Fibroblast of upper back skin (primary cell): ENCODE measurements at regions not wholly inside any gene's neighbourhood (a gene's known extent, or its start where the extent isn't known, plus 50 kb on each side); places are given as distances from the start of the nearest gene placed in this dataset.
A peak's percentile ranks its signal among the peaks of the same experiment; 100 is the strongest.
"Not testable (repeated sequence)": the region's sequence is repeated elsewhere in the genome, so short reads cannot be mapped to it uniquely, and the experiment has no call there.

Source experiments
- DNase-seq: peaks from one replicate; pipeline ENCODE4 v3.0.0-alpha.2; 2013

DNA sequence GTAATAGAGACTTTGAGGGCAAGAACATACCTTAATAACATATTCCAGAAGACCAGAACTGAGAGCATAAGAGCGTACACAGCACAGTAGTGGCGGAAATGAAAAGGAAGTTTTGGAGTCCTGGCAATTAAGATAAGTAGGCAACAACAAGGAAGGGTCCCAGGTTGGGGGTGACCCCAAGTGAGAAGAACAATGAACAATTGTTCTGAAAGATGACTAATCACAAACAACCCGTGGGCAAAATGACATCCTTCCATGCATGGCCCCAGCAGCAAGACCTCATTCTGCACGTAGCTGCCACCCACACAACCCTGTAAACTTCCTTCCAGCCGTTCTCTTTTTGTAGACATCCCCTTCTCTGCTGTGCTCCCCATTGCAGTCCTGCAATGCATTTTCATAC, 384.4 kb upstream of the PABPC4L start:
- DNase-seq, result no peak

DNA sequence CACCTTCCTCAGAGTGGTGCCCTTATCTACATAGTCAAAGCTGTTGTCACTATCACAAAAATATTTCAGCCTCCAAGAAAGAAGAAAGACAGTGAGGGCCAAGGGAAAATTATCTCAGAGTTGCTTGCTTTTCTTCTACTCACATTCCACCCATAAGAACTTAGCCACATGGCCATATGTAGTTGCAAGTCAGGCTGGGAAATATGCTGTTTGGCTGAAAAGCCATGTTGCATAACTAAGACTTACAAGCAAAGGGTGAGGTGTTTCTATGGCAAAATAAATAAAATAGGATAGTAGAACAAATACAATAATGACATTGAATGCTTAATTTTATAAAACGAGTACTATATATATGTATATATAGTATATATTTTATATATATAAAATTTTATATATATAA, 365.9 kb upstream of the PABPC4L start:
- DNase-seq, result no peak

DNA sequence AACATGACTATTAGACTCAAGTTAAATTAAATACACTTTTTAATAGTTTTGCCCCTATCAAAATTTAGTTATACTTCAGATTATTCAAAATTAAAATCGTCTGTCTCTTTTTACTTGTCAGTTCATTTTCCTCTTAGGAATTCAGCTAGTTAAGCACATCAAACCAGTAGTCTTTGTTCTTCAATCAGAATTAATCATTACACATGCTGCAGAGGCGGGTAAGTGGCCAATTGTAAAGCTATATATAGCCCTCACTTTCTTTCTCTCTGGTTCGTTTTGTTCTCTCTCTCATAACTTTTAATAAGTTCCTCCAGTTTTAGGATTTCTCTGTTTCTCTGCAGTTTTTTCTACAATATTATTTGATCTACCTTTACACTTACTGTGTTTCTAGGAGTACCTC, 359.1 kb upstream of the PABPC4L start:
- no peak for DNase-seq

DNA sequence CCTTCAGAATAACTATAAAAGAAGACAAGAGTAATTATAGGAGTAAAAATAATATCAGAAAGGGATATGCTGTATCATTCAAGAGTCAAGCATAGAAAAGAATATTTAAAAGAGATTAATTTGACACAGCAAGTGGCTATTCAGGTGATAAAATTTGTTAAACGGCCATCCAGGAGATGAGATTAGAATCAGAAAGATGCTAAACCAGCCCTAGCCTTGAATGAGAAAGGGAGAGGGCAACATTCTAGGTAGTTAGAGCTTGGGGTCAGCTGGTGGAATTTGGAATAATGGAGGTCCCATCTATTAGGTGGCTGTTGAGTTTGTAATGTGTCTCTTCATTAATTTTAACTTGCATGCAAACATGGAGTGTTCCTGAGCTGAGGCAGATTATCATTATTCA, 350.5 kb upstream of the PABPC4L start:
- no peak for DNase-seq

DNA sequence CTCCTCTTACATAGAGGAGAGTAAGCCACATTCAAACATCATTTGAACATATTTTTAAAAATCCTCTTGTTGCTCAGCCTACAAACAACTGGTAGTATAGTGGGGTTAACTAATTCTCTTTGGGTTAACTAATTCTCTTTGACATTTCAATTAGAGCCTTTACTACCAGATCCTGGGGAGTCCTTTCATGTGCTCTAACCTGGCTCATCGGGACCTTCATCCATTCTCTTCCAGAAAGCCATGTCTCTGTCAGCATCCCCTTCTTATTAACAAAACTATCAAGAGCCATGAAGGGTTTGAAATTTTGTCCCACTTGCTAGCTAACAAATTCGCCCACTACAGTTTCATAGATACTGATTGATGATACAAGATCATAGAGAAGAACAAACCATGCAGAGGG, 349.8 kb upstream of the PABPC4L start:
- DNase-seq, result no peak

DNA sequence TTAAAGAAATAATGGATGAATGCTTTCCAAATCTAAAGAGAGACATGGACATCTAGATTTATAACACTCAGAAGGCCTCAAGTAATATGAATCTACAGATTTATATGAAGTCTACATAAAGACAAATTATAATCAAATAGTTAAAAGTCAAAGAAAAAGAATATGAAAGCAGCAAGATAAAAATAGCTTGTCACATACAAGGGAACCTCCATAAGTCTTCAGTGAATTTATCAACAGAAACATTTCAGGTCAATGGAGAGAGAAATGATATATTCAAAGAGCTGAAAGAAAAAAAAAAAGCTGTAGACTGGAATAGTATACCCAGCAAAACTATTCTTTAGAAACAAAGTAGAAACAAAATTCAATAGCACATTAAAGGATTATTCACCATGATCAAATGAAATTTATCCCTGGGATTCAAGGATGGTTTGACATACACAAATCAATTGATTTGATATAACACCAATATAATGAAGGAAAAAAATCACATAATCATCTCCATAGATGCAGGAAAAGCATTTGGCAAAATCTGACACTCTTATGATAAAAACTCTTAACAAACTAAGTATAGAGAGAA, 346.6 kb upstream of the PABPC4L start:
- DNase-seq, result no peak

DNA sequence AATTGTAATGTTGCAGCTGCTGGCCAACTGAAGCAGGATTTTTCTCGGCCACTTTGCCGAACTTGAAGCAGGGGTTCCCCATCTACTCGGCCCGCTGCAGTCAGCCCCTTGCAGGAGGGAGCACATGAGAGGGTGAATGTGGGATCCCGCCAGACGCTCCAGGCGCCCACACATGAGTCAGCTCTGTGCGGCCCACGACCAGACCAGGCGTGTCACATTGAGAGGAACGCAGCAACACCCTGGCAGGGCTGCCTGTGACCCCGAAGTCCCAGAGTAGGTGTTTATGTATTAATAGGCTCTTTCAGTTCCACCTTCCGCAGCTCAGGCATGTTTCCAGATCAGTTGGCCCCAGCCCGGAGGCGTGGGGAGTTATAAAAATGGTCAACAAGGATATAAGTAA, 344.7 kb upstream of the PABPC4L start:
- no peak for DNase-seq

DNA sequence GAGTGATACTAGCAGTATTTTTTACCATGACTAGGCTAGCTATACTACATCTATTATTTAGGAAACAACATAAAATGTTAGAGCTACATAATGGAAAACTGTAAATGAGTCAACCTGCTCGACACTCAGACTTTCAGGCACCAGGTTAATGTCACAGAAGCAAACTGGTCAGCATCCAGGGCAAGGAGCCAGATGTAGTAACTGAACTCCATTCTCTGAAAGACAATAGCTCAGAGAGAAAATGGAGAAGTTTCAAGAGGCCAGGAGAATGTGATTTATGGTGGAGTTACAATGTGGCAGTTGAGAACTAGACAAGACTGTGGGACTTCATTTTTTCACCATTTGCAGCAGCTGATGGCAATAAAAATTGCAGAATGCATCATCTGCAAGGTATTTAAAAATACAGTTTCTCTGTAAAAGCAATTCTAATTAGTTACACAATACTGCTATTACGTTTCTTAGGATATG, 342.7 kb upstream of the PABPC4L start:
- peak; percentile 90 for DNase-seq

DNA sequence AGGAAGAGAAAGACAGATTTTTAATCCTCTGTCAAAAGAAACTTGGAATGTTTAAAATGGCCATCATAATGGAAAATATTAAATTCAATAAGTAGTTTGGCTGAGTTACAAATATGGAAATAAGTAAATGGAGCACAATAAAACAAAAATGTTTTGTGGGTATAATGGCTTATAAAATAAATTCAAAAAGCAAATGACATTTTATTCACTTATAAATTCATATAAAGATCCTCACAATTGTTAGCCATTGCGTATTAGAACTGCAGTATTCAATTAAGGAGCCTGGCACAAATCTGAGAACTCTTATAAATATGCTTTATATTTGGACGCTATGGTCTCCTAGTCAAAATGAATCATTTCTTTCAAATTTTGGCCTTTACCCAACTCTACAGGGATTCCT, 339.0 kb upstream of the PABPC4L start:
- DNase-seq, result peak; percentile 55

DNA sequence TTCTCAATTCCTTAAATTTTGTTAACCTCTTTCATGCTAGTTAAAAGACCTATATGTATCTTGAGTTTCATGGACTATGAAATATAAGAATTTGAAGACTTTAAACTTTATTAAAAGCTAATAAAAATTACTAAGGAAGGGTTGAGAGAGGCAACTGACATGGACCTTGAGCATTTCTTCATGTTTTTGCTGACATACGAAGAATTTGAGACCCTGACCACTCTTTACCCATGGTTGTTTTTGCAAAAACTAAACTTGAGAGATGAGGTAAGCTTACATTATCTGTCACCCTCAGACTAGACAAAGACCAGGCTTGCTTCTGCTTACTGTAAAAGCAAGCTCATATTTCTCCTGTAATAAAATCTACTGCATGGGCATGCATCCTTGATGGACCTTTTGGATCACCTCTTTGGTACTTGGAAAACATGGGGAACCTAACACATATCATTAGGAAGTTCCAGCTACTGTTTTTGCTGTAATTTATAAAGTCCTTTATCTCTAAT, 338.2 kb upstream of the PABPC4L start:
- DNase-seq, result no peak

DNA sequence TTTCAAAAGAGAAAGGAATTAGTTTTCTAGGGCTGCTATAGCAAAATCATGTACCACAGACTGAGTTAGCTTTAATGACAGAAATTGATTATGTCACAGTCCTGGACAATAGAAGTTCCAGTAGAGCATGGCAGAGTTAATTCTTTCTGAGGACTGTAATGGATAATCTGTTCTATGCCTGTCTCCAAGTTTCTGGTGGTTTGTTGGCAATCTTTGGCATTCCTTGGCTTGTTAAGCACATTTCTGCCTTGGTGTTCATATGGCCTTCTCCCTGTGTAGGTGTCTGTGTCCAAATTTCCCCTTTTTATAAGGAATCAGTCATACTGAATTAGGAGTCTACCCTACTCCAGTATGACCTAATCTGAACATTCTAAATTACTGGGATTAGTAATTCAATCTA, 336.1 kb upstream of the PABPC4L start:
- DNase-seq, result no peak

DNA sequence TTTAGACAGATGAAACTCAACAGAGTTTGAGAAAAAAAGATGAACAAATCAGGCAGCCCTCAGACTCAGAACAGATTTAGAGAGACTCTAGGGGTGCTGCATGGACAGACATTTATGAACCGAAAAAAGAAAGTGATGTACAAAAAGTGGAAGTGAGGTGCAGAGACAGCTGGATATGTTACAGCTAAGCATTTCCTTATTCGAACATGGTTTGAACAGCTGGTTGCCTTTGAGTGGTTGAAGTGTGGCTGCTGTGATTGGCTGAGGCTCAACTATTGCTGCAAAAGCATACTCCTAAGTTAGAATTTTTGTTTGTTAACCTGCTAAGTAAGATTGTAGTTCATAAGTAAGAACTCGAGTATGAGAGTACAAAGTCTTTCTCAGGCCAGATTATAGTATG, 331.5 kb upstream of the PABPC4L start:
- DNase-seq, result no peak

DNA sequence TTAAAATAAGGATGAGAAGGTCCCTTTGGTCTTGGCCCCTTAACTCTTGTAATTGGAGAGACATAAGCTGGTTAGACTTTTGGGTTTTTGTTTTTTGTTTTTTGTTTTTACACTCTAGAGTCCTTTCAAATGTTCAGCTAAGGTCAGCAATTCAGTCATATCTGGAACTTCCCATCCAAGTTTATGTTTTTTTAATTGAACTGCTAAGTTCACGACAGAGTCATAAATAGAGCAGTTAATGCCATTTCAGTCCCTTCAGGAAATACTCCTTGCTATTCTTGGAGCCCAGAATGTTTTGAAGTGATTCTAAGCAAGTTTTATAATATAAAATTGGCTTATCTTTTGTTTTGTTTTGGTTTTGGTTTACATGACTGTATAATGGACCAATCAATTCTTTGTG, 329.4 kb upstream of the PABPC4L start:
- no peak for DNase-seq

DNA sequence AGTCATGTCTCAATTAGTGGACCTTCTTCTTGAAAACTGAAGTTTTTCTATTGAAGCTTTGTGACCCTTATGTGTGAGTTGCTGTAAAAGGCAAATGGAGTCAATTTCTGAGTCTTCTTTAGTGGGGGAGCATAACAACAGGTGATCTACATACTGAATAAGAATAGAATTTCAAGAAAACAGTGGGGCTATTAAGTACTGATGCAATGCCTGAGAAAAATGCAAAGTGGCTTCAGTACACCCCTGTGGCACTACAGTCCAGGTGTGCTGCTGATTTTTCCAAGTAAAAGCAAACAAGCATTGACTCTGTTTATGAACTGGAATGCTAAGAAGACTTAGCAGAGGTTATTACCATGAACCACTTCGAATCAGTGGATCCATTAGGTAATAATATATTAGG, 328.0 kb upstream of the PABPC4L start:
- no peak for DNase-seq

DNA sequence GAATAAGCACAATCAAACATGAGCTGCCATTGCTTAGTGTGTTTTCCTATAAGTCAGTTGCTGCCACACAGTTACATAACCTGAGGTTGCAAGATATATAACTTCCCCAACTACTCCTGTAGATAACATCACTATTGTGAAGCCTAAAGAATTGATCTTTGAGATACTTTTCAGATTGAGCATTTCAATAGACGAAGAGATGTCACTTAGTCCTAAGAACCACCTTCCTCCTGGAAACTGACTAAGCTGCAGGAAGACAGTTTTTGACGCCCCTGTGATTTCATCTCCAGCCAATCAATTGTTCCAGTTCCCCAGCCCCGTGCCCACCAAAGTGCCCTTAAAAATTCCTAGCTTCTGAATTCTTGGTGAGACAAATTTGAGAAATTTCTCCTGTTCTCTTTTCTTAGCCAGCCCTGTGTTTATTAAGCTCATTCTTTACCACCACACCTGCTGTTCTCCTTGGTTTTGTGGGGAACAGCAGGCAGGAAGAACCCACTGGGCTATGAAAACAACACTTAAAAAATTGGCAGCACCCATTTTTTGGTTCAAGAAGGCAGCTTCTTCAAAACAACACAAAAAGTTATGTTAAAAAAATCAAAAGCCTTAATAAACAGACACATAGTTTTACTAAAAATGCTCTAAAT, 317.1 kb upstream of the PABPC4L start:
- DNase-seq, result no peak

DNA sequence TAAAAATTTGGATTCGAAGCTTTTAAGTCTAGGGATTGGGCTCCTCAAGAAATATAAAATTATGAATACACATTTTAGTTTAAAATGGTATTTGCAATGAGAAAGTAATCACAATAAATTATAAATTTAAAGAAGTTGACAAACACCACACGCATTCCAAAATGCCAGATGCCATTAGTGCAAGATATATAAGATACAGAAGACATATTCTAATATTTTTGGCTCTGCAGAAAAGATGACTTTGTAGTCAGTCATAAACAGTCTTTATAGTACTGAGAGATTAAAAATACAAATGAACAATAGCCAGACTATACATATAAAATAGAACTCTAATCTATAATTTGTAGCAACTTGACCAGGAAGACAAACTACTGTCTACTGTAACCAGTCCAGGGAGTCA, 309.0 kb upstream of the PABPC4L start:
- no peak for DNase-seq

DNA sequence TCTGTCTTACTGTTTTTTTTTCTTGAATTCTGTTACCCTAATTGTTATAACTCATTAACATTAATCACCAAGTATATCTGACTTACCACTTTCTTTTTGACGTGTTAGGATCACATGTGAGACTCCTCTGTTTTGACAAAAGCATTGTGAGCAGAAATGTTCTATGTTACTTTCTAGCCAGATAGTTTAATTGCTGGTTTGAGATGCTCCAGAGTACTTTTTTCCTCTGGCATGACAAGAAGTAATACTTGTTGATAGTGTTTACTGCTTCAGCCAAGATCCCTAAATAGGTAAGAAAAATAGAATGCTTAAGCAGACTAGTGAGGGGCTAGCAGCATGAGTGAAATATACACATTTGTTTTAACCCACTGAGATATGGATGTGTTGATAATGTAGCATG, 303.9 kb upstream of the PABPC4L start:
- DNase-seq, result no peak

DNA sequence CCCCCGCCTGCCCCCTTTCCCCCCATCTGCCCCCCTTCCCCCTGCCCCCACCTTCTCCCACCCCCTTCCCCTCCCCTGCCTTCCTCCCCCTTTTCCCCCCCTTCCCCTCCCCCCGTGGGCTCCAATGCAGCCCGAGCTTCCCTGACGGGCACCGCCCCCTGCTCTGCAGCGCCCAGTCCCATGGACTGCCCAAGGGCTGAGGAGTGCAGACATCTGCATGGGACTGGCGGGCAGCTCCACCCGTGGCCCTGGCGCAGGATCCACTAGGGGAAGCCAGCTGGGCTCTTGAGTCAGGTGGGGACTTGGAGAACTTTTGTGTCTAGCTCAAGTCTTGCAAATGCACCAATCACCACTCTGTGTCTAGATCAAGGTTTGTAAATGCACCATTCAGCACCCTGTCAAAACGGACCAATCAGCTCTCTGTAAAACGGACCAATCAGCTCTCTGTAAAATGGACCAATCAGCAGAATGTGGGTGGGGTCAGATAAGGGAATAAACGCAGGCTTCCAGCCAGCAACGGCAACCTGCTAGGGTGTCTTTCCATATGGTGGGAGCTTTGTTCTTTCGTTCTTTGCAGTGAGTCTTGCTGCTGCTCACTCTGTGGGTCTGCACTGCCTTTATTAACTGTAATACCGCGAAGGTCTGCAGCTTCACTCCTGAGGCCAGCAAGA, 300.5 kb upstream of the PABPC4L start:
- no peak for DNase-seq

DNA sequence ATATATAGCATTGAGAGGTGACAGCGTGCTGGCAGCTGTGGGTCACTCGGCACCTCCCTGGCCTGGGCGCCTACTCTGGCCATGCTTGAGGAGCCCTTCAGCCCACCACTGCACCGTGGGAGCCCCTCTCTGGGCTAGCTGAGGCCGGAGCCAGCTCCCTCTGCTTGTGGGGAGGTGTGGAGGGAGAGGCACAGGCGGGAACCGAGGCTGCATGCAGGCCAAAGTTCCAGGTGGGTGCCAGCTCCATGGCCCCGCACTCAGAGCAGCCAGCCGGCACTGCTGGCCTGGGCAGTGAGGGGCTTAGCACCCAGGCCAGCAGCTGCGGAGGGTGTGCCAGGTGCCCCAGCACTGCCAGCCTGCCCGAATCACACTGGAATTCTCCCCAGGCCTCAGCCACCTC, 299.9 kb upstream of the PABPC4L start:
- DNase-seq, result not testable (repeated sequence)

DNA sequence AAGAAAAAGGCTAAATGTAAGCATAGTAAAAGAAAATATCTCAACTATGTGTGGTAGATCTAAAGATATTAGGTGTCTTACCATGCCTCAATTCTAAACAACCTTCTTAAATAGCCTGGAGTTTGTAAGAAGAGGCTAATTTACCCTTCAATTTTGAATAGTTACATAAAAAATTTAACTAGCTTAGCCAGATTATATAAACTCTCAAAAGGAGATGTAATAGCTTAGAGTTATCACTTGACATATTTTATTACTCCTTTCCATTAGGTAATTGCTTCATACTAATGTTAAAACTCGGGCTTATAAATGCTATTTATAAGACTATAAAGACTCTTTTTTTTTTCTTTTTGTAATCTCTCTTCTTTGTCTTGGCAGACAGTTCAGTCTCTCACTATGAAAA, 297.5 kb upstream of the PABPC4L start:
- no peak for DNase-seq

DNA sequence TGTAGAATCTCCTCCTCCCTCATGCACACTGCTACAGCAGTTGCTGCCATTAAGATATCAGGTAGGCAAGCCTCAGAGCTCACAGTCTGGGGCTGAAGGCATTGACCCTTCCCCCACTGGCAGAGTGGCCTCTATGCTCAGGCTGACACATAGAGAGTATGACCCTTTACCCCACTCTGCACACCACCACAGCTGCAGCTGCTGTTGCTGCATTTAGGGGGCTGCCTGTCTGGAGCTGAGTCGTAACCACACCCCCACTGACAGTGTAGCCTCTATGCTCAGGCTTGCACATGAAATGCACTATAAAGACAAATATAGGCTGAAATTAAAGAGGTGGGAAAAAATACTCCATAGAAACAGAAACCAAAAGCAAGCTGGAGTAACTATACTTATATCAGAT, 289.3 kb upstream of the PABPC4L start:
- no peak for DNase-seq

DNA sequence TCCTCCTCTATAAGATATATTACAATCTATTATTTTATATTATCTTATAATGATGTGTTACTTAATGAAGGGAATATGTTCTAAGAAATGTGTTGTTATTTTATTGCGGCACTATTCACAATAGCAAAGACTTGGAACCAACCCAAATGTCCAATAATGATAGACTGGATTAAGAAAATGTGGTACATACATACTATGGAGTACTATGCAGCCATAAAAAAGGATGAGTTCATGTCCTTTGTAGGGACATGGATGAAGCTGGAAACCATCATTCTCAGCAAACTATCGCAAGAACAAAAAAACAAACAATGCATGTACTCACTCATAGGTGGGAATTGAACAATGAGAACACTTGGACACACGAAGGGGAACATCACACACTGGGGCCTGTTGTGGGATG, 281.9 kb upstream of the PABPC4L start:
- not testable (repeated sequence) for DNase-seq

DNA sequence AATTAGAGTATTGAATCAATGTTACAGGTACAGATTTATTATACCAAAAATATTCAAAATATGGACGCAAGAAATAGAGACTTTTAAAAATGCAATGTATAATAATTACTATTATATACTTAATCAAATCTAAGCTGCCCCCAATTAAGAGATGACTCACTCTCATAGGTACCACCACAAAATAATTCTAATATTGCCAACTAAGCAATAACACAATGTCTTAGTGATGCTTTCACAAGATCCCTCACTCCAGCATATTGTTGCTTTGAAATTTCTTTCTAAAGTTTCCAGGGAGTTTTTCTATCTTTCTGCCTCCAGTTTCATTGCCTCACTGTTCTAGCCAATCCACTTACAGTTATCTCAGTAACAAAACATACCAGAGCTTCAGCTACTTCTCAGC, 270.0 kb upstream of the PABPC4L start:
- no peak for DNase-seq

DNA sequence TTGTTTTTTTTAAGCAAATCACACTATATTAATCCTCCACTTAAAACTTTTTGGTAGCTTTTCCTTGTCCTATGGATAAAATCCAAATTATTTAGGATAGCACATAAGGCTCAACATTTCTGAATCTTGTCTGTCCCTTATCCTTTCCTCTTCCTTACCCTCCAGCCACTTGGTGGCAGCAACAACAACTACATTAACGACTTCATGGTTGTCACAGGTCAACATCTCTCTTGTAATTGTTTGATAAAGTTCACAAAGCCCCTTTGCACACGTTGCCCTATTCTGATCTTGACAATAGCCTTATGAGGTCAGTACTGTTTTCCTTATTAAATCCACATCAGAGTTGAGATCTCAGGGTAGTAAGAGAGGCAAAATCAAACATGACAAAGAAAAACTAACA, 269.0 kb upstream of the PABPC4L start:
- DNase-seq, result peak; percentile 13

DNA sequence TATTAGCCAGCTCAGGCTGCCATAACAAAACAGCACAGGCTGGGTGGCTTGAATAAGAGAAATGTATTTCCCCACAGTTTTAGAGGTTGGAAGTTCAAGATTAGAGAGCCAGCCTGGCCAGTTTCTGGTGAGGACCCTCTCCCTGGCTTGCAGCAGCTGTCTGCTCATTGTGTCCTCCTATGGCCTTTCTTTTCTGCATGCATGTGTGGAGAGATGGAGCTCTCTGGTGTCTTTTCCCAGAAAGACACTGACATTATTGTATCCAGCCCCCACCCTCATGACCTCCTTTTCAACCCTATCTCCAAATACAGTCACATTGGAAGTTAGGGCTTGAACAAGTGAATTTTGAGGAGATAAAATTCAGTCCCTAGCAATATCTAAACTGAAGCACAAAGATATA, 263.8 kb upstream of the PABPC4L start:
- no peak for DNase-seq
